ENCODE measurements at regions not wholly inside any gene's neighbourhood (a gene's known extent, or its start where the extent isn't known, plus 50 kb on each side); places are given as distances from the start of the nearest gene placed in this dataset.

DNA sequence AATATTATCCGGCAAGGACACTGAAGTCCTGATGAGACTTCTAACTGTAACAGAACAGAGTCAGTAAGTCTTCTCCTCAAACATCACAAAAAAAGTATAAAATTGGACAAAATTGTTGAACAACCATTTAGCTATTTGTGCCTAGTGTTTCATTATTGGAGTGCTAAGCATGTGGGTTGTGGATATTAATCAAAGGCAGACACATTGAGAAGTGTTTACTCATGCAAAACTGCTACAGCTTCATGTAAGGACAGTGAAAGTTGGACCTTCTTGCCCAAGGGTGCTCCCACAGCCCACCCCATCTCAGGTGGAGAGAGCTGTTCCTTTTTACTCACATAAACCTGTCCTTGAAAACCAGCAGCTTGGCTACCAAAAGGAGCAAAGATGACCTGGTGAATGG is 355.1 kb upstream of the DAB2 start:
- Histone ChIP-seq H3K36me3 (no peaks in the 10 kb centered on the region), H3K4me1 (no peaks in the 10 kb centered on the region), H3K27ac (no peak overlapping the region), H3K4me3 (no peak overlapping the region), H3K9me3 (no peaks in the 10 kb centered on the region), H3K27me3 (no peaks in the 10 kb centered on the region)
- intact Hi-C loops (cut with DNase I), result no loop called here
- DNase-seq, result no peak
- no peak for ATAC-seq
- TF ChIP-seq, protein P1, sequence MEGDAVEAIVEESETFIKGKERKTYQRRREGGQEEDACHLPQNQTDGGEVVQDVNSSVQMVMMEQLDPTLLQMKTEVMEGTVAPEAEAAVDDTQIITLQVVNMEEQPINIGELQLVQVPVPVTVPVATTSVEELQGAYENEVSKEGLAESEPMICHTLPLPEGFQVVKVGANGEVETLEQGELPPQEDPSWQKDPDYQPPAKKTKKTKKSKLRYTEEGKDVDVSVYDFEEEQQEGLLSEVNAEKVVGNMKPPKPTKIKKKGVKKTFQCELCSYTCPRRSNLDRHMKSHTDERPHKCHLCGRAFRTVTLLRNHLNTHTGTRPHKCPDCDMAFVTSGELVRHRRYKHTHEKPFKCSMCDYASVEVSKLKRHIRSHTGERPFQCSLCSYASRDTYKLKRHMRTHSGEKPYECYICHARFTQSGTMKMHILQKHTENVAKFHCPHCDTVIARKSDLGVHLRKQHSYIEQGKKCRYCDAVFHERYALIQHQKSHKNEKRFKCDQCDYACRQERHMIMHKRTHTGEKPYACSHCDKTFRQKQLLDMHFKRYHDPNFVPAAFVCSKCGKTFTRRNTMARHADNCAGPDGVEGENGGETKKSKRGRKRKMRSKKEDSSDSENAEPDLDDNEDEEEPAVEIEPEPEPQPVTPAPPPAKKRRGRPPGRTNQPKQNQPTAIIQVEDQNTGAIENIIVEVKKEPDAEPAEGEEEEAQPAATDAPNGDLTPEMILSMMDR (IDR thresholded peaks at IDR 0.05), result no peak
- TF ChIP-seq POLR2A (IDR thresholded peaks at IDR 0.05), result no peak
- WGBS, 4 donors, result 73 to 93% (median 88%) methylated on average over 1 of the region's 1 CpG

- Histone ChIP-seq H3K9me3 (no peaks in the 10 kb centered on the region), H3K4me1 (no peaks in the 10 kb centered on the region), H3K27ac (no peak overlapping the region), H3K36me3 (no peaks in the 10 kb centered on the region), H3K27me3 (no peaks in the 10 kb centered on the region), H3K4me3 (no peak overlapping the region)
- DNase-seq (no peak), ATAC-seq (no peak)
- intact Hi-C loops (cut with DNase I), result no loop called here
- 82 to 87% (median 84%) methylated on average over 5 of the region's 5 CpGs for WGBS, 4 donors
- no peak for TF ChIP-seq POLR2A (IDR thresholded peaks at IDR 0.05)
- TF ChIP-seq, protein P1 (IDR thresholded peaks at IDR 0.05), result no peak
Observed at GRCh38 chr5:39775797-39776365, 351.1 kb upstream of the DAB2 start.

GRCh38 chr5:39775086-39775796 is 350.5 kb upstream of the DAB2 start:
- 65 to 84% (median 71%) methylated on average over 2 of the region's 2 CpGs for WGBS, 4 donors
- Histone ChIP-seq H3K27ac (no peak overlapping the region), H3K27me3 (no peaks in the 10 kb centered on the region), H3K4me3 (no peak overlapping the region), H3K9me3 (no peaks in the 10 kb centered on the region), H3K36me3 (no peaks in the 10 kb centered on the region), H3K4me1 (no peaks in the 10 kb centered on the region)
- no peak for TF ChIP-seq POLR2A (IDR thresholded peaks at IDR 0.05)
- TF ChIP-seq, protein P1 (IDR thresholded peaks at IDR 0.05), result no peak
- no peak for DNase-seq
- ATAC-seq, result no peak
- intact Hi-C loops (cut with DNase I), result no loop called here

DNA sequence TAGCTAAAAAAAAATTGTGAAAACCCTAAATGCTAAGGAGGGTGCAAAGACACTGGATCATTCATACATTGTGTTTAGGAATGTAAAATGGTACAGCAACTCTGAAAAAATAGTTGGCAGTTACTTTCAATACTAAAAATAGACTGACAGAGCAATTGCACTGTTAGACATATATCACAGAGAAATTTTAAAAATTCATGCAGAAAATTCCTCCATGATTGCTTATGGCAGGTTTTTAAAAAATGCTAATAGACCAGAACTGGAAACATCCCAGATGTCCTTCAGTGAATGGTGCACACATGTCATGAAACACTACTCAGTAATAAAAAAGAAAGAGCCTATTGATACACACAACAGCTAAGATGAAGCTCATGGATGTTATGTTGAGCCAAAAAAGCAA is 349.8 kb upstream of the DAB2 start:
- DNase-seq, result no peak
- Histone ChIP-seq H3K27me3 (no peaks in the 10 kb centered on the region), H3K4me3 (no peak overlapping the region), H3K9me3 (no peaks in the 10 kb centered on the region), H3K4me1 (no peaks in the 10 kb centered on the region), H3K27ac (no peak overlapping the region), H3K36me3 (no peaks in the 10 kb centered on the region)
- no peak for TF ChIP-seq POLR2A (IDR thresholded peaks at IDR 0.05)
- TF ChIP-seq, protein P1 (IDR thresholded peaks at IDR 0.05), result no peak
- no peak for ATAC-seq
- intact Hi-C loops (cut with DNase I), result no loop called here

All from heart left ventricle (tissue), 16 donors.